ENCODE measurements at regions not wholly inside any gene's neighbourhood (a gene's known extent, or its start where the extent isn't known, plus 50 kb on each side); places are given as distances from the start of the nearest gene placed in this dataset.

GRCh38 chr2:52395912-52396311 lies 1364.0 kb upstream of the NRXN1 start:
- TF ChIP-seq CTCF (IDR thresholded peaks at IDR 0.05; ENCODE audit: low read length) = no peak
- TF ChIP-seq EZH2phosphoT487 (IDR thresholded peaks at IDR 0.05; ENCODE audit: low read length) = no peak
